DND-41 (cell line): ENCODE measurements at regions not wholly inside any gene's neighbourhood (a gene's known extent, or its start where the extent isn't known, plus 50 kb on each side); places are given as distances from the start of the nearest gene placed in this dataset.

ENCODE experiments used
- ATAC-seq: fragments of 200-7000 bp; cut with Tn5 transposase; 3 replicates; pipeline ENCODE4 v1.9.1; 2021; ENCODE audit warnings: low read depth; ENCODE audit not compliant: insufficient read depth
- DNase-seq: peaks from one replicate; pipeline ENCODE4 v3.0.0-alpha.2; 2020
- H2AFZ ChIP-seq: 2 replicates; pipeline ENCODE4 v1.6.0; 2012; ENCODE audit warnings: low read depth, low read length
- H3K27ac ChIP-seq: 2 replicates; pipeline ENCODE4 v1.5.1; 2012; ENCODE audit warnings: low read length, inconsistent platforms
- H3K27me3 ChIP-seq: fragments of 200-600 bp; sonication (generic); 2 replicates; pipeline ENCODE4 v1.6.0; 2012; ENCODE audit warnings: low read length, mild to moderate bottlenecking, inconsistent platforms; ENCODE audit not compliant: insufficient read depth, poor library complexity
- H3K36me3 ChIP-seq: 2 replicates; pipeline ENCODE4 v1.5.1; 2012; ENCODE audit warnings: low read length, inconsistent platforms; ENCODE audit not compliant: insufficient read depth
- H3K4me1 ChIP-seq: 2 replicates; pipeline ENCODE4 v1.5.1; 2012; ENCODE audit warnings: mild to moderate bottlenecking, low read length; ENCODE audit not compliant: insufficient read depth
- H3K4me2 ChIP-seq: 2 replicates; pipeline ENCODE4 v1.6.0; 2012; ENCODE audit warnings: mild to moderate bottlenecking, moderate library complexity, low read length, inconsistent platforms; ENCODE audit not compliant: insufficient read depth
- H3K4me3 ChIP-seq, 2 experiments: fragments of 200-600 bp in 1 of 2; shearing (Covaris generic) in 1 of 2; 2 replicates each; pipeline ENCODE4 v1.5.1; 2012 to 2016; ENCODE audit warnings: inconsistent platforms in 2 of 2, low read length in 2 of 2, mild to moderate bottlenecking in 2 of 2, low read depth in 1 of 2, moderate library complexity in 1 of 2
- H3K79me2 ChIP-seq: 2 replicates; pipeline ENCODE4 v1.6.0; 2012; ENCODE audit warnings: low read length, inconsistent platforms; ENCODE audit not compliant: insufficient read depth
- H3K9ac ChIP-seq: 2 replicates; pipeline ENCODE4 v1.6.0; 2012; ENCODE audit warnings: low read depth, mild to moderate bottlenecking, inconsistent platforms, low read length, moderate library complexity
- H3K9me3 ChIP-seq: 2 replicates; pipeline ENCODE4 v1.5.1; 2012; ENCODE audit warnings: low read length, moderate library complexity, mild to moderate bottlenecking, inconsistent platforms; ENCODE audit not compliant: insufficient read depth, severe bottlenecking
- H4K20me1 ChIP-seq: 2 replicates; pipeline ENCODE4 v1.6.0; 2012; ENCODE audit warnings: low read length; ENCODE audit not compliant: insufficient read depth
- EZH2 ChIP-seq: IDR thresholded peaks from 3 replicates; pipeline ENCODE4 v1.6.1; 2012; ENCODE audit warnings: borderline replicate concordance, low read depth, mild to moderate bottlenecking, moderate library complexity, low read length, inconsistent platforms; ENCODE audit not compliant: severe bottlenecking
- TF ChIP-seq, protein P1 (sequence below): IDR thresholded peaks from 2 replicates; pipeline ENCODE4 v1.5.1; 2012; ENCODE audit warnings: borderline replicate concordance, low read length, moderate library complexity, mild to moderate bottlenecking; ENCODE audit not compliant: poor library complexity, severe bottlenecking; ENCODE audit errors: extremely low read depth

DNA sequence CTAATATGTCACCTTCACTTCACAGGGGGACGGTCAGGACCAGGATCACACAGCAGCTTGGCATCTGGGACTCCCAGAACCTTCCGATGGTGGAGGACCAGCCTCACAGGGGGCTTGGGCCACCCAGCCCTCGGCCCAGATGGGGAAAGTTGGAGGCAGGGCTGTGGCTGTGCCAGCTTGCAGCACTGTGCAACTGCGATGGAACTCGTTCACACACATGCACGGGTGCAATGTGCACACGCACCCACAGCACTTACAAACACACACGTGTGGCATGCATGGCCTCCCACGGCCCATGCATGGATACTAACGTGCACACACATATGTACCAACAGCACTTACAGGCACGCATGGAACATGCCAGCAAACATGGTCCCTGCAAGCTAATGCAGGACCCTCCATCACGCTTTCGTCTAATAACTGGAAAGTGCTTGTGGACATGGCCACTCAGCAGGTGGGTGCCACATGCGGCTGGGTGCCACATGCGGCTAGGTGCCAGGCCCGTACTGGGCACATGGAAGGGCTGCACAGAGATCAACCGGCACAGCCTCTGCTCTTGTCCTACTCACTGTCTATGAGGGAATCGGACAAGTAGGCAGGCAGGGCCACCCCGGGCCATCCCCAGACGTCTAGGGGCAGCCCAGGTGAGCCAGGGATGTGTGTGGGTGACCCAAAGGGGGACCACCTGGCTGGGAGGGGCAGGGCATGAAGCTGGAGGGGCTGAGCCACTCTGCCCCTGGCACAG is 63.2 kb downstream of the ADRA2C start:
- Histone ChIP-seq H3K79me2 (no peaks in the 10 kb centered on the region), H3K4me3 (no peak overlapping the region), H4K20me1 (peaks cover 16% of the 10 kb centered on the region; the same call in 1 of the 2 replicates), H2AFZ (no peak overlapping the region), H3K36me3 (no peaks in the 10 kb centered on the region), H3K27ac (no peak overlapping the region), H3K9ac (no peak overlapping the region), H3K4me1 (no peaks in the 10 kb centered on the region), H3K9me3 (no peaks in the 10 kb centered on the region), H3K27me3 (no peaks in the 10 kb centered on the region), H3K4me2 (no peak overlapping the region)
- no peak for DNase-seq
- TF ChIP-seq, protein P1, sequence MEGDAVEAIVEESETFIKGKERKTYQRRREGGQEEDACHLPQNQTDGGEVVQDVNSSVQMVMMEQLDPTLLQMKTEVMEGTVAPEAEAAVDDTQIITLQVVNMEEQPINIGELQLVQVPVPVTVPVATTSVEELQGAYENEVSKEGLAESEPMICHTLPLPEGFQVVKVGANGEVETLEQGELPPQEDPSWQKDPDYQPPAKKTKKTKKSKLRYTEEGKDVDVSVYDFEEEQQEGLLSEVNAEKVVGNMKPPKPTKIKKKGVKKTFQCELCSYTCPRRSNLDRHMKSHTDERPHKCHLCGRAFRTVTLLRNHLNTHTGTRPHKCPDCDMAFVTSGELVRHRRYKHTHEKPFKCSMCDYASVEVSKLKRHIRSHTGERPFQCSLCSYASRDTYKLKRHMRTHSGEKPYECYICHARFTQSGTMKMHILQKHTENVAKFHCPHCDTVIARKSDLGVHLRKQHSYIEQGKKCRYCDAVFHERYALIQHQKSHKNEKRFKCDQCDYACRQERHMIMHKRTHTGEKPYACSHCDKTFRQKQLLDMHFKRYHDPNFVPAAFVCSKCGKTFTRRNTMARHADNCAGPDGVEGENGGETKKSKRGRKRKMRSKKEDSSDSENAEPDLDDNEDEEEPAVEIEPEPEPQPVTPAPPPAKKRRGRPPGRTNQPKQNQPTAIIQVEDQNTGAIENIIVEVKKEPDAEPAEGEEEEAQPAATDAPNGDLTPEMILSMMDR, result no peak
- no peak for TF ChIP-seq EZH2
- no peak for ATAC-seq

- H3K9ac ChIP-seq, result no peak overlapping the region
- peaks cover 11% of the 10 kb centered on the region; the same call in 1 of the 2 replicates for H4K20me1 ChIP-seq
- TF ChIP-seq, protein P1, result no peak
- TF ChIP-seq EZH2, result no peak
- H3K9me3 ChIP-seq, result no peaks in the 10 kb centered on the region
- H3K4me1 ChIP-seq, result no peaks in the 10 kb centered on the region
- H3K36me3 ChIP-seq, result no peaks in the 10 kb centered on the region
- H2AFZ ChIP-seq, result no peak overlapping the region
- H3K4me3 ChIP-seq, result no peak overlapping the region
- H3K27ac ChIP-seq, result no peak overlapping the region
- H3K27me3 ChIP-seq, result no peaks in the 10 kb centered on the region
- DNase-seq (no peak), ATAC-seq (no peak)
- no peaks in the 10 kb centered on the region for H3K79me2 ChIP-seq
- no peak overlapping the region for H3K4me2 ChIP-seq
Measured at GRCh38 chr4:3829956-3830773, 64.0 kb downstream of the ADRA2C start.

DNA sequence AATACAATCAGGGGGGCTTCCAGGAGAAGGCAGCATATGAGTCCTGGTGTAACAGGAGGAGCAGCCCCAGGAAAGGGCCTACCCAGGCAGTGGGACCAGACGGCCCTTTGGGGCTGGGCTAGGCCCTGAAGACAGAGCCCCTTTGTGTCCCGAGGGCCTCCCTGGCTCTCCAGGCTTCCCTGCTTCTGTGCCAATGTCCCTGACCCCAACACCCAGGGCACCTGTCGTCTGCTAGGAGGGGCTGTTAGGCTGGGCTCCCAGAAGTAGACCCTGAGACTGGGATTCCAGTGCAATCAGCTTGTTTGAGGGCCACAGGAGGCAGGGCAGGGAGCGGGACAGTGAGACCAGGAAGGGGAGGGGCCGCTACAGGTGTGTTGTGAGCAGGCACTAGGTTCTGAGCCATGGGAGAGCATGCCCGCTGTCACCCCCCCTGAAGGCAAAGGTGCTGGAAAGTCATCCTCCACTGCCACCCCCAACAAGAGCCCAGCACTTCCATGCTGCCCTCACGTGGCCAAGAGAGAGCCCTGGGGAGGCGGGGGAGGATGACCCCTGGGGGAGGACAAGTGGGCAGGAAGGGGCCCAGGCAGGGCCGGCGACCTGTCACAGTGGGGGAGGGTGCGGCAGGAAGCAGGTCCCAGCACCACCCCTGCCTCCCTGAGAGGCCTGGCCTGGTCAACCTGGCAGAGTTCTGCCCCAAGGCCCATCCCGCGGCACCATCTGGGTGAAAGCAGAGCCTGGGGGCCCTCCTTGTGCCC is 64.8 kb downstream of the ADRA2C start:
- TF ChIP-seq EZH2, result no peak
- TF ChIP-seq, protein P1, result no peak
- Histone ChIP-seq H3K4me3 (no peak overlapping the region), H3K36me3 (no peaks in the 10 kb centered on the region), H3K79me2 (no peaks in the 10 kb centered on the region), H3K27ac (no peak overlapping the region), H3K4me1 (no peaks in the 10 kb centered on the region), H2AFZ (no peak overlapping the region), H3K27me3 (no peaks in the 10 kb centered on the region), H3K9me3 (no peaks in the 10 kb centered on the region), H3K9ac (no peak overlapping the region), H4K20me1 (peaks cover 11% of the 10 kb centered on the region; the same call in 1 of the 2 replicates), H3K4me2 (no peak overlapping the region)
- ATAC-seq (no peak), DNase-seq (no peak)
